GM23338 (cell line): ENCODE measurements at regions not wholly inside any gene's neighbourhood (a gene's known extent, or its start where the extent isn't known, plus 50 kb on each side); places are given as distances from the start of the nearest gene placed in this dataset.

Source experiments
- ATAC-seq: fragments of 200-7000 bp; cut with Tn5 transposase; 3 replicates; pipeline ENCODE4 v1.9.1; 2020
- DNase-seq: peaks from one replicate; pipeline ENCODE4 v3.0.0-alpha.2; 2015; ENCODE audit warnings: low spot score
- H2AFZ ChIP-seq: fragments of 200-600 bp; sonication (generic); 2 replicates; pipeline ENCODE4 v1.8.0; 2016; ENCODE audit warnings: antibody characterized with exemption, mild to moderate bottlenecking, moderate library complexity
- H3F3A ChIP-seq: fragments of 200-600 bp; sonication (generic); replicated peaks from 2 replicates; pipeline ENCODE4 v1.8.0; 2017; ENCODE audit warnings: antibody characterized with exemption, mixed run types, low read depth
- H3K27ac ChIP-seq: fragments of 200-600 bp; sonication (generic); 2 replicates; pipeline ENCODE4 v1.6.1; 2016; ENCODE audit warnings: low read depth
- H3K27me3 ChIP-seq: fragments of 200-600 bp; sonication (generic); 2 replicates; pipeline ENCODE4 v1.8.0; 2016; ENCODE audit warnings: mild to moderate bottlenecking, mixed run types, moderate library complexity; ENCODE audit not compliant: insufficient read depth
- H3K36me3 ChIP-seq: fragments of 200-600 bp; sonication (generic); 2 replicates; pipeline ENCODE4 v1.8.0; 2016; ENCODE audit warnings: mild to moderate bottlenecking; ENCODE audit not compliant: insufficient read depth
- H3K4me1 ChIP-seq: fragments of 200-600 bp; sonication (generic); 2 replicates; pipeline ENCODE4 v1.8.0; 2016; ENCODE audit warnings: mild to moderate bottlenecking, moderate library complexity; ENCODE audit not compliant: insufficient read depth
- H3K4me2 ChIP-seq: fragments of 200-600 bp; sonication (generic); 2 replicates; pipeline ENCODE4 v1.7.1; 2017; ENCODE audit warnings: mixed run types
- H3K4me3 ChIP-seq: fragments of 200-600 bp; sonication (generic); 2 replicates; pipeline ENCODE4 v1.6.1; 2016; ENCODE audit warnings: mixed run types
- H3K79me2 ChIP-seq: fragments of 200-600 bp; sonication (generic); replicated peaks from 2 replicates; pipeline ENCODE4 v1.8.0; 2017; ENCODE audit warnings: mild to moderate bottlenecking; ENCODE audit not compliant: insufficient read depth
- H3K9me2 ChIP-seq: fragments of 200-600 bp; sonication (generic); 2 replicates; pipeline ENCODE4 v1.8.0; 2017; ENCODE audit not compliant: insufficient read depth
- H4K20me1 ChIP-seq: fragments of 200-600 bp; sonication (generic); replicated peaks from 2 replicates; pipeline ENCODE4 v1.8.0; 2017; ENCODE audit warnings: mild to moderate bottlenecking; ENCODE audit not compliant: insufficient read depth
- H3K27ac Mint-ChIP-seq: 2 replicates; pipeline ENCODE4 v1.8.0; 2020; ENCODE audit warnings: inconsistent platforms, mild to moderate bottlenecking, moderate library complexity, mixed read lengths
- H3K27me3 Mint-ChIP-seq: 3 replicates; pipeline ENCODE4 v1.8.0; 2022; ENCODE audit warnings: low read depth, mild to moderate bottlenecking, moderate library complexity, mixed read lengths, inconsistent platforms; ENCODE audit not compliant: insufficient read depth, poor library complexity
- H3K36me3 Mint-ChIP-seq: 3 replicates; pipeline ENCODE4 v1.8.0; 2021; ENCODE audit warnings: low read depth, mild to moderate bottlenecking, inconsistent platforms, moderate library complexity, mixed read lengths
- H3K4me1 Mint-ChIP-seq: 3 replicates; pipeline ENCODE4 v1.8.0; 2020; ENCODE audit warnings: mild to moderate bottlenecking, inconsistent platforms, mixed read lengths
- H3K4me3 Mint-ChIP-seq: 3 replicates; pipeline ENCODE4 v1.8.0; 2021; ENCODE audit warnings: moderate library complexity, mild to moderate bottlenecking, inconsistent platforms, mixed read lengths
- H3K9me3 Mint-ChIP-seq: 3 replicates; pipeline ENCODE4 v1.8.0; 2020; ENCODE audit warnings: moderate library complexity, mild to moderate bottlenecking, inconsistent platforms, mixed read lengths
- CREB1 ChIP-seq: fragments of 250-450 bp; sonication (Bioruptor Pico); IDR thresholded peaks from 2 replicates; pipeline ENCODE4 v1.5.0; 2020; ENCODE audit warnings: low read depth, mild to moderate bottlenecking, moderate library complexity
- CTCF ChIP-seq, 2 experiments: fragments of 200-600 bp in 1 of 2; sonication (generic) in 1 of 2; conservative IDR thresholded peaks; 2 replicates each; pipeline versions ENCODE4 v1.5.1 to v1.6.1; 2016 to 2017; ENCODE audit warnings: antibody characterized with exemption in 2 of 2, low read depth in 2 of 2, mild to moderate bottlenecking in 2 of 2, moderate library complexity in 1 of 2
- EZH2 ChIP-seq: fragments of 200-600 bp; sonication (generic); IDR thresholded peaks from one replicate; pipeline ENCODE4 v1.8.0; 2017; ENCODE audit warnings: antibody characterized with exemption, mild to moderate bottlenecking, low read depth; ENCODE audit not compliant: unreplicated experiment
- EZH2phosphoT487 ChIP-seq: fragments of 200-600 bp; sonication (generic); IDR thresholded peaks from one replicate; pipeline ENCODE4 v1.8.1; 2018; ENCODE audit warnings: antibody characterized with exemption; ENCODE audit not compliant: unreplicated experiment
- JUNB ChIP-seq: IDR thresholded peaks from one replicate; pipeline ENCODE4 v1.6.1; 2016; ENCODE audit warnings: antibody characterized with exemption; ENCODE audit not compliant: unreplicated experiment
- NANOG ChIP-seq: IDR thresholded peaks from 2 replicates; pipeline ENCODE4 v1.6.1; 2016; ENCODE audit warnings: antibody characterized with exemption, borderline replicate concordance
- POLR2AphosphoS5 ChIP-seq: IDR thresholded peaks from 2 replicates; pipeline ENCODE4 v1.6.1; 2016; ENCODE audit warnings: antibody characterized with exemption, low read depth
- REST ChIP-seq: IDR thresholded peaks from one replicate; pipeline ENCODE4 v1.6.1; 2018; ENCODE audit warnings: antibody characterized with exemption; ENCODE audit not compliant: unreplicated experiment
- STAT1 ChIP-seq: IDR thresholded peaks from one replicate; pipeline ENCODE4 v1.6.1; 2016; ENCODE audit warnings: antibody characterized with exemption; ENCODE audit not compliant: unreplicated experiment
- ZNF114 ChIP-seq: fragments of 250-450 bp; sonication (Bioruptor Pico); IDR thresholded peaks from 2 replicates; pipeline ENCODE4 v1.5.0; 2020; ENCODE audit warnings: mild to moderate bottlenecking, moderate library complexity
- ZNF331 ChIP-seq: fragments of 250-450 bp; sonication (Bioruptor Pico); IDR thresholded peaks from 2 replicates; pipeline ENCODE4 v1.5.0; 2020; ENCODE audit warnings: low read depth, mild to moderate bottlenecking, moderate library complexity
- TF ChIP-seq, protein P1 (sequence below): fragments of 250-450 bp; sonication (Bioruptor Pico); IDR thresholded peaks from 2 replicates; pipeline ENCODE4 v1.5.0; 2020; ENCODE audit warnings: mild to moderate bottlenecking, moderate library complexity
- TF ChIP-seq, protein P2 (sequence below): IDR thresholded peaks from 2 replicates; pipeline ENCODE4 v1.6.1; 2016; ENCODE audit warnings: antibody characterized with exemption

- Mint-ChIP-seq H3K27ac (no peak overlapping the region), H3K4me3 (no peak overlapping the region), H3K36me3 (no peaks in the 10 kb centered on the region), H3K9me3 (no peaks in the 10 kb centered on the region), H3K27me3 (peaks cover 2% of the 10 kb centered on the region), H3K4me1 (peaks cover 56% of the 10 kb centered on the region)
- Histone ChIP-seq H3K4me1 (peaks cover 57% of the 10 kb centered on the region), H3K27me3 (no peaks in the 10 kb centered on the region), H3K4me3 (no peak overlapping the region), H3K36me3 (no peaks in the 10 kb centered on the region), H2AFZ (no peak overlapping the region), H3F3A (peaks cover 2% of the 10 kb centered on the region; the same call in 1 of the 2 replicates), H4K20me1 (no peaks in the 10 kb centered on the region), H3K27ac (no peak overlapping the region), H3K4me2 (peak overlapping the region; percentile 25; the same call in 1 of the 2 replicates), H3K9me2 (no peaks in the 10 kb centered on the region), H3K79me2 (no peaks in the 10 kb centered on the region)
- TF ChIP-seq, protein P1, sequence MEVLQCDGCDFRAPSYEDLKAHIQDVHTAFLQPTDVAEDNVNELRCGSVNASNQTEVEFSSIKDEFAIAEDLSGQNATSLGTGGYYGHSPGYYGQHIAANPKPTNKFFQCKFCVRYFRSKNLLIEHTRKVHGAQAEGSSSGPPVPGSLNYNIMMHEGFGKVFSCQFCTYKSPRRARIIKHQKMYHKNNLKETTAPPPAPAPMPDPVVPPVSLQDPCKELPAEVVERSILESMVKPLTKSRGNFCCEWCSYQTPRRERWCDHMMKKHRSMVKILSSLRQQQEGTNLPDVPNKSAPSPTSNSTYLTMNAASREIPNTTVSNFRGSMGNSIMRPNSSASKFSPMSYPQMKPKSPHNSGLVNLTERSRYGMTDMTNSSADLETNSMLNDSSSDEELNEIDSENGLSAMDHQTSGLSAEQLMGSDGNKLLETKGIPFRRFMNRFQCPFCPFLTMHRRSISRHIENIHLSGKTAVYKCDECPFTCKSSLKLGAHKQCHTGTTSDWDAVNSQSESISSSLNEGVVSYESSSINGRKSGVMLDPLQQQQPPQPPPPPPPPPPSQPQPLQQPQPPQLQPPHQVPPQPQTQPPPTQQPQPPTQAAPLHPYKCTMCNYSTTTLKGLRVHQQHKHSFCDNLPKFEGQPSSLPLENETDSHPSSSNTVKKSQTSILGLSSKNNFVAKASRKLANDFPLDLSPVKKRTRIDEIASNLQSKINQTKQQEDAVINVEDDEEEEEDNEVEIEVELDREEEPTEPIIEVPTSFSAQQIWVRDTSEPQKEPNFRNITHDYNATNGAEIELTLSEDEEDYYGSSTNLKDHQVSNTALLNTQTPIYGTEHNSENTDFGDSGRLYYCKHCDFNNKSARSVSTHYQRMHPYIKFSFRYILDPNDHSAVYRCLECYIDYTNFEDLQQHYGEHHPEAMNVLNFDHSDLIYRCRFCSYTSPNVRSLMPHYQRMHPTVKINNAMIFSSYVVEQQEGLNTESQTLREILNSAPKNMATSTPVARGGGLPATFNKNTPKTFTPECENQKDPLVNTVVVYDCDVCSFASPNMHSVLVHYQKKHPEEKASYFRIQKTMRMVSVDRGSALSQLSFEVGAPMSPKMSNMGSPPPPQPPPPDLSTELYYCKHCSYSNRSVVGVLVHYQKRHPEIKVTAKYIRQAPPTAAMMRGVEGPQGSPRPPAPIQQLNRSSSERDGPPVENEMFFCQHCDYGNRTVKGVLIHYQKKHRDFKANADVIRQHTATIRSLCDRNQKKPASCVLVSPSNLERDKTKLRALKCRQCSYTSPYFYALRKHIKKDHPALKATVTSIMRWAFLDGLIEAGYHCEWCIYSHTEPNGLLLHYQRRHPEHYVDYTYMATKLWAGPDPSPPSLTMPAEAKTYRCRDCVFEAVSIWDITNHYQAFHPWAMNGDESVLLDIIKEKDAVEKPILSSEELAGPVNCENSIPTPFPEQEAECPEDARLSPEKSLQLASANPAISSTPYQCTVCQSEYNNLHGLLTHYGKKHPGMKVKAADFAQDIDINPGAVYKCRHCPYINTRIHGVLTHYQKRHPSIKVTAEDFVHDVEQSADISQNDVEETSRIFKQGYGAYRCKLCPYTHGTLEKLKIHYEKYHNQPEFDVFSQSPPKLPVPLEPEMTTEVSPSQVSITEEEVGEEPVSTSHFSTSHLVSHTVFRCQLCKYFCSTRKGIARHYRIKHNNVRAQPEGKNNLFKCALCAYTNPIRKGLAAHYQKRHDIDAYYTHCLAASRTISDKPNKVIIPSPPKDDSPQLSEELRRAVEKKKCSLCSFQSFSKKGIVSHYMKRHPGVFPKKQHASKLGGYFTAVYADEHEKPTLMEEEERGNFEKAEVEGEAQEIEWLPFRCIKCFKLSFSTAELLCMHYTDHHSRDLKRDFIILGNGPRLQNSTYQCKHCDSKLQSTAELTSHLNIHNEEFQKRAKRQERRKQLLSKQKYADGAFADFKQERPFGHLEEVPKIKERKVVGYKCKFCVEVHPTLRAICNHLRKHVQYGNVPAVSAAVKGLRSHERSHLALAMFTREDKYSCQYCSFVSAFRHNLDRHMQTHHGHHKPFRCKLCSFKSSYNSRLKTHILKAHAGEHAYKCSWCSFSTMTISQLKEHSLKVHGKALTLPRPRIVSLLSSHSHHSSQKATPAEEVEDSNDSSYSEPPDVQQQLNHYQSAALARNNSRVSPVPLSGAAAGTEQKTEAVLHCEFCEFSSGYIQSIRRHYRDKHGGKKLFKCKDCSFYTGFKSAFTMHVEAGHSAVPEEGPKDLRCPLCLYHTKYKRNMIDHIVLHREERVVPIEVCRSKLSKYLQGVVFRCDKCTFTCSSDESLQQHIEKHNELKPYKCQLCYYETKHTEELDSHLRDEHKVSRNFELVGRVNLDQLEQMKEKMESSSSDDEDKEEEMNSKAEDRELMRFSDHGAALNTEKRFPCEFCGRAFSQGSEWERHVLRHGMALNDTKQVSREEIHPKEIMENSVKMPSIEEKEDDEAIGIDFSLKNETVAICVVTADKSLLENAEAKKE, result no peak
- TF ChIP-seq CREB1 (no peak), NANOG (no peak), JUNB (no peak), EZH2 (no peak), STAT1 (no peak), EZH2phosphoT487 (no peak), CTCF (conservative IDR thresholded peaks at IDR 0.05; ENCODE audit: low read depth in 2 of 2) (no peak), POLR2AphosphoS5 (no peak), ZNF331 (CRISPR knock-in tag) (no peak), REST (no peak), ZNF114 (CRISPR knock-in tag) (no peak)
- TF ChIP-seq, protein P2, sequence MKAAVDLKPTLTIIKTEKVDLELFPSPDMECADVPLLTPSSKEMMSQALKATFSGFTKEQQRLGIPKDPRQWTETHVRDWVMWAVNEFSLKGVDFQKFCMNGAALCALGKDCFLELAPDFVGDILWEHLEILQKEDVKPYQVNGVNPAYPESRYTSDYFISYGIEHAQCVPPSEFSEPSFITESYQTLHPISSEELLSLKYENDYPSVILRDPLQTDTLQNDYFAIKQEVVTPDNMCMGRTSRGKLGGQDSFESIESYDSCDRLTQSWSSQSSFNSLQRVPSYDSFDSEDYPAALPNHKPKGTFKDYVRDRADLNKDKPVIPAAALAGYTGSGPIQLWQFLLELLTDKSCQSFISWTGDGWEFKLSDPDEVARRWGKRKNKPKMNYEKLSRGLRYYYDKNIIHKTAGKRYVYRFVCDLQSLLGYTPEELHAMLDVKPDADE, result no peak
- no peak for ATAC-seq
- no peak for DNase-seq
Observed at GRCh38 chr14:97630249-97630648, 833.1 kb downstream of the VRK1 start.
